Fibroblast of lung (primary cell): ENCODE measurements at regions not wholly inside any gene's neighbourhood (a gene's known extent, or its start where the extent isn't known, plus 50 kb on each side); places are given as distances from the start of the nearest gene placed in this dataset.
A peak's percentile ranks its signal among the peaks of the same experiment; 100 is the strongest.

Experiments used
- DNase-seq, 2 donors: peaks; one replicate each; pipeline versions ENCODE4 v3.0.0 to v3.0.0-alpha.2; 2010; ENCODE audit warnings: low read depth in 2 of 2
- H2AFZ ChIP-seq: 2 replicates; pipeline ENCODE4 v1.5.1; 2012; ENCODE audit warnings: low read length, control low read depth, inconsistent platforms
- H3K27ac ChIP-seq: 2 replicates; pipeline ENCODE4 v1.5.1; 2011; ENCODE audit warnings: low read length, control low read depth; ENCODE audit not compliant: insufficient read depth
- H3K27me3 ChIP-seq: 2 replicates; pipeline ENCODE4 v1.5.1; 2011; ENCODE audit warnings: mild to moderate bottlenecking, low read length; ENCODE audit not compliant: control insufficient read depth, insufficient read depth
- H3K36me3 ChIP-seq: 2 replicates; pipeline ENCODE4 v1.5.1; 2011; ENCODE audit warnings: low read length; ENCODE audit not compliant: control insufficient read depth, insufficient read depth
- H3K4me1 ChIP-seq: 2 replicates; pipeline ENCODE4 v1.5.1; 2011; ENCODE audit warnings: low read length; ENCODE audit not compliant: control insufficient read depth, insufficient read depth; ENCODE audit errors: extremely low read depth
- H3K4me2 ChIP-seq: 2 replicates; pipeline ENCODE4 v1.5.1; 2011; ENCODE audit warnings: low read length, control low read depth; ENCODE audit not compliant: insufficient read depth; ENCODE audit errors: extremely low read depth
- H3K4me3 ChIP-seq, 4 experiments: fragments of 200-600 bp in 1 of 4; sonication (generic) in 1 of 4; replicated peaks in 1 of 4; 2 replicates each; pipeline ENCODE4 v1.5.1; 2011 to 2016; ENCODE audit warnings: low read length in 4 of 4, low read depth in 3 of 4, mild to moderate bottlenecking in 3 of 4, control low read depth in 2 of 4, inconsistent platforms in 1 of 4, mixed read lengths in 1 of 4; ENCODE audit not compliant: insufficient read depth in 1 of 4; ENCODE audit errors: control extremely low read depth in 1 of 4
- H3K79me2 ChIP-seq: 2 replicates; pipeline ENCODE4 v1.5.1; 2012; ENCODE audit warnings: mild to moderate bottlenecking, low read length, inconsistent platforms; ENCODE audit not compliant: control insufficient read depth, insufficient read depth
- H3K9ac ChIP-seq: 2 replicates; pipeline ENCODE4 v1.5.1; 2011; ENCODE audit warnings: mild to moderate bottlenecking, low read length, control low read depth; ENCODE audit not compliant: insufficient read depth
- H3K9me3 ChIP-seq: 2 replicates; pipeline ENCODE4 v1.5.1; 2012; ENCODE audit warnings: low read depth, low read length; ENCODE audit not compliant: control insufficient read depth, insufficient read depth
- H4K20me1 ChIP-seq: 2 replicates; pipeline ENCODE4 v1.5.1; 2011; ENCODE audit warnings: low read length; ENCODE audit not compliant: control insufficient read depth, insufficient read depth; ENCODE audit errors: extremely low read depth
- CTCF ChIP-seq, 2 donors: IDR thresholded peaks in 1 of 2; conservative IDR thresholded peaks in 1 of 2; 1 replicate in 1 of 2; 2 replicates in 1 of 2; pipeline ENCODE4 v1.5.1; 2011 to 2012; ENCODE audit warnings: low read length in 2 of 2, control low read depth in 1 of 2, inconsistent platforms in 1 of 2, low read depth in 1 of 2, mild to moderate bottlenecking in 1 of 2
- EZH2 ChIP-seq: IDR thresholded peaks from 2 replicates; pipeline ENCODE4 v1.5.1; 2012; ENCODE audit warnings: low read length, control low read depth, mild to moderate bottlenecking; ENCODE audit errors: missing control alignments

- Histone ChIP-seq H3K27me3 (no peaks in the 10 kb centered on the region), H3K9ac (no peak overlapping the region), H3K79me2 (no peaks in the 10 kb centered on the region), H2AFZ (no peak overlapping the region), H3K36me3 (no peaks in the 10 kb centered on the region), H3K4me2 (no peak overlapping the region), H3K4me1 (peaks cover 2% of the 10 kb centered on the region), H3K27ac (no peak overlapping the region), H4K20me1 (no peaks in the 10 kb centered on the region), H3K4me3 (no peak overlapping the region), H3K9me3 (no peaks in the 10 kb centered on the region)
- no peak for DNase-seq
- no peak for TF ChIP-seq CTCF (conservative IDR thresholded peaks at IDR 0.05 in 1 of 2, IDR thresholded peaks at IDR 0.05 in 1 of 2; ENCODE audit: low read depth in 1 of 2, low read length in 2 of 2)
- no peak for TF ChIP-seq EZH2
These were observed 111.9 kb downstream of the MN1 start for GRCh38 chr22:27689664-27690063.

DNA sequence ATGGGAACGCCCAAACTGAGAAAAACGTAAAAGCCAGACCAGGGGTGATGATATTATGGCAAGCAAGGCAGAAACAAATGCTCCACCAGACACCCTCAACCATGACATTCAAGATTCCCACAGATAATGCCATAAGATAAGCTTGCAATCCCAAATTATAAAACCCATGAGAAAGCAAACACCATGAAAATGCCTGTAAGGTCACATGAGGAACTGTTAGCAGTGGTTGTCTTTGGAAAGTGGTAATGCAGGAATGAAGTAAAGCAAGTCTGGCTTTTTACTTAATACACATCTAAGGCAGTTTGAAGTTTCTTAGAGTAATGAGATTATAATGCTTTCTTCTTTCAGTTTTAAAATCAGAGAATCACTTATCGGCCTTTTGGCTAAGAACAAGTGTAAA, 111.0 kb downstream of the MN1 start:
- no peak overlapping the region for H3K9ac ChIP-seq
- H3K27ac ChIP-seq, result no peak overlapping the region
- H3K79me2 ChIP-seq, result no peaks in the 10 kb centered on the region
- no peak overlapping the region for H2AFZ ChIP-seq
- H3K4me1 ChIP-seq, result peaks cover 2% of the 10 kb centered on the region
- no peaks in the 10 kb centered on the region for H4K20me1 ChIP-seq
- no peak overlapping the region for H3K4me2 ChIP-seq
- no peak for DNase-seq
- H3K4me3 ChIP-seq, result no peak overlapping the region
- no peaks in the 10 kb centered on the region for H3K27me3 ChIP-seq
- TF ChIP-seq CTCF (conservative IDR thresholded peaks at IDR 0.05 in 1 of 2, IDR thresholded peaks at IDR 0.05 in 1 of 2; ENCODE audit: low read depth in 1 of 2, low read length in 2 of 2) (no peak), EZH2 (no peak)
- no peaks in the 10 kb centered on the region for H3K36me3 ChIP-seq
- H3K9me3 ChIP-seq, result no peaks in the 10 kb centered on the region

DNA sequence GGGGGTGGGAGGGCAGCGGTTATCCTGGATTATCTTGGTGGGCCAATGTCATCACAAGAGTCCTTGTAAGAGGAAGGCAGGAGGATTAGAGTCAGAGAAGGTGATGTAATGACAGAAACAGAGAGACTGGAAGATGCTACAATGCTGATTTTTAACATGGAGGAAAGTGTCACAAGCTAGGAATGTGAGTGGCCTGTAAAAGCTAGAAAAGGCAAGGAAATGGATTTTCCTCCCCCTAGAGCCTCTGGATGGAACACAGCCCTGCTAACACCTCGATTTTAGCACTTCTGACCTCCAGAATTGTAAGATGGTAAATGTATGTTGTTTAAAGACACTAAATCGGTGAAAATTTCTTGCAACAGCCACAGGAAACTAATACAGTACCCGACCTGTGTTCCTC, 109.3 kb downstream of the MN1 start:
- no peak overlapping the region for H3K4me2 ChIP-seq
- H4K20me1 ChIP-seq, result no peaks in the 10 kb centered on the region
- H3K9ac ChIP-seq, result no peak overlapping the region
- no peaks in the 10 kb centered on the region for H3K9me3 ChIP-seq
- no peak overlapping the region for H3K4me3 ChIP-seq
- no peaks in the 10 kb centered on the region for H3K79me2 ChIP-seq
- H3K27me3 ChIP-seq, result no peaks in the 10 kb centered on the region
- peak in 1 of 2 donors; percentile 29 for DNase-seq
- no peaks in the 10 kb centered on the region for H3K4me1 ChIP-seq
- H2AFZ ChIP-seq, result no peak overlapping the region
- H3K27ac ChIP-seq, result no peak overlapping the region
- no peak for TF ChIP-seq EZH2
- no peak for TF ChIP-seq CTCF (conservative IDR thresholded peaks at IDR 0.05 in 1 of 2, IDR thresholded peaks at IDR 0.05 in 1 of 2; ENCODE audit: low read depth in 1 of 2, low read length in 2 of 2)
- H3K36me3 ChIP-seq, result no peaks in the 10 kb centered on the region
